Suprapubic skin (tissue), 4 donors: ENCODE measurements at regions not wholly inside any gene's neighbourhood (a gene's known extent, or its start where the extent isn't known, plus 50 kb on each side); places are given as distances from the start of the nearest gene placed in this dataset.

ENCODE experiments used
- CTCF ChIP-seq, 2 donors: fragments of 200-600 bp in 1 of 2; fragments of 450-650 bp in 1 of 2; sonication (generic) in 1 of 2; IDR thresholded peaks; one replicate each; pipeline ENCODE4 v1.5.1; 2016 to 2019; ENCODE audit warnings: antibody characterized with exemption in 2 of 2, mild to moderate bottlenecking in 1 of 2, moderate library complexity in 1 of 2
- POLR2A ChIP-seq, 2 donors: fragments of 450-650 bp; IDR thresholded peaks; one replicate each; pipeline ENCODE4 v1.6.1; 2017; ENCODE audit warnings: antibody characterized with exemption in 2 of 2, mild to moderate bottlenecking in 2 of 2, moderate library complexity in 2 of 2
- POLR2AphosphoS5 ChIP-seq, 3 donors: sonication (generic); formaldehyde crosslinking; IDR thresholded peaks; one replicate each; pipeline ENCODE4 v1.6.1; 2017; ENCODE audit warnings: antibody characterized with exemption in 3 of 3

- no peak for TF ChIP-seq POLR2AphosphoS5 (IDR thresholded peaks at IDR 0.05)
- no peak for TF ChIP-seq CTCF (IDR thresholded peaks at IDR 0.05)
- no peak for TF ChIP-seq POLR2A (IDR thresholded peaks at IDR 0.05)
Measured at GRCh38 chr6:71080826-71081225, 124.0 kb upstream of the B3GAT2 start.
